Stimulated activated CD4-positive, alpha-beta T cell treated with anti-CD3 and anti-CD28 coated beads, Interleukin-15, amount 100 ng/mL, for 1 hour (primary cell): ENCODE measurements at regions not wholly inside any gene's neighbourhood (a gene's known extent, or its start where the extent isn't known, plus 50 kb on each side); places are given as distances from the start of the nearest gene placed in this dataset.
"Not testable (repeated sequence)": the region's sequence is repeated elsewhere in the genome, so short reads cannot be mapped to it uniquely, and the experiment has no call there.

ENCODE experiments used
- DNase-seq, 2 donors: peaks; one replicate each; pipeline ENCODE4 v3.0.0-alpha.2; 2020; ENCODE audit warnings: low read depth in 1 of 2, low spot score in 1 of 2

DNA sequence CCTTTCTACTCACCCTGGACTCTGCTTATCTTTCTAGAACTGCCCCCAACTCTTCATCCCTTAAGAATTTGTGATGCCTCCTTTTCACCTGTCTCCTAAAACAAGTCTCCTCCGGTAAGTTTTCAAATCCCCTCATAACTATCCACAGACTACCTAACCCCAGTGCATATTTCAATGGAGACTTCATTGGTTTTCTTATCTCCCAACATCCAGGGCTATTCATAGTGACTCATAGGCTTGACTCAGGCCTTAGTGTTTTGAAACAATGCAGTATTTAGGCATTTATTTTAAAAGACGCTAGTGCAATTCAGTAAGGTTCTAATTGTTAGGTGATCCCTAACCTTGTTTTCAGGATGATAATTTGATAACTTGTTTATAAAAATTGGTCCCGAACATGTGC lies 399.2 kb downstream of the CPS1 start:
- no peak for DNase-seq

- no peak for DNase-seq
These were observed 399.7 kb downstream of the CPS1 start for GRCh38 chr2:210956101-210956500.

GRCh38 chr2:210961249-210961648 lies 404.9 kb downstream of the CPS1 start:
- no peak for DNase-seq

GRCh38 chr2:210963386-210963785 lies 407.0 kb downstream of the CPS1 start:
- DNase-seq, result no peak

DNA sequence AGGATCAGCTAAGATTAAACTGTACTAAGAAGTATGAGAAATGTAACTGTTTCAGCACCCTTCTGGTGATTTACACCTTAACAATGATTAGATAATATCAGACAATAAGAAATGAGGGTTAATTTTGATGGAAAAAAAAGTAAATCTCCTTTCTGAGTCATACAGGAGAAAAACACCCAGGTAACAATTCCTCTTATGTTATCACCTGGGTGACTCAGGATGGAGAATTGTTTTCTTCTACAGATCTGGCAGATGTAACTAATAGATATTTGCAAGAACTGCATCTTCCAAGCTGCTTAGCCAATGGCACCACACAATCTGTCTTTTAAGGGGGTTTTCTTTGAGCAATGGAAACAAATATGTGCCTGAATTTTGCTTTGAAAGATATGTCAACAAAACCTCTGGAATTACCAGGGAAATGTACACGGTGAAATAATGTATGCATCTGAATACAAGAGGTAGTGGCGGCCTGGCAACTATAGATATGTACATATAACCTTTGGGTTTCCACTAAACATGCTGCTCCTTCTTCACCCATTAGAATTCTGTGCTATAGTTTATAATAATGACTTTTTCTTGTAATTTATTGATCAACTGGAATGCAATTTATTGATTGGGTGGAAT lies 407.9 kb downstream of the CPS1 start:
- no peak for DNase-seq

DNA sequence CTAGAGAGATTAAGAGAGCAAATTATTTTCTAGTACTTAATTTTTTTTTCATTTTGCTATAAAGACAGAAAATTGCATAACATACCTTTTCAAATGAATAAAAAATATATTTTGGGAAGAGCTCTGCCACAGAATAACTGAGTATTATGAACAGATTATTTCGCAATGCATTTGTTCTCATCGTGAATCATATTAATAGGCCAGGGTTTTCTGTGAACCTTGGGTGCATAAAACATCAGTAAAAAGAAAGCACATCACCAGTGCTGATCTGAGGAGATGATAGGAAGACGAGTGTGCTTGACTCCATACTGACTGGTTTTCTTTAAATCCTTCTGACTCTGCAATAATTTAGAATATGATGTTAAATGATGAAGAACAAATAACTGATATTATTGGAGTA lies 409.1 kb downstream of the CPS1 start:
- no peak for DNase-seq

GRCh38 chr2:210966330-210966729 lies 409.9 kb downstream of the CPS1 start:
- DNase-seq, result no peak

GRCh38 chr2:210971431-210971830 lies 415.0 kb downstream of the CPS1 start:
- DNase-seq, result no peak

GRCh38 chr2:210986806-210987205 lies 430.4 kb downstream of the CPS1 start:
- not testable (repeated sequence) for DNase-seq

DNA sequence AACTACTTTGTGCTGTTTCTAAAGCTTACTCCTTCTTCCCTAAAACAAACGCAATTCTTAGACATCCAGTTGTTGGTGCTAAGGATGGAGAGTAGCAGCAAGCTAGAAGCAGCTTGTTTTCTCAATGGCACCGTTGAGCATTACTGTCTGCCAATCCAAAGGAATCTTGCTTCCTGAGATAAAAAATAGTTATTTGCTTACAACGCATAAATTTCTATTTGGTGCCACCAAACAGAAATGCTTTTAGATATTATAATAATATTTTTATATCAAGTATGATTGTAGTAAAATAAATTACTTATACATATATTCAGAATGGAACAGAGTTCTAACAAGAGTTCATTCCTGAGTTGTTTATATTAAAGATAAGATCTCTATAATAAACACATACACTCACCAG lies 434.7 kb downstream of the CPS1 start:
- DNase-seq, result no peak

DNA sequence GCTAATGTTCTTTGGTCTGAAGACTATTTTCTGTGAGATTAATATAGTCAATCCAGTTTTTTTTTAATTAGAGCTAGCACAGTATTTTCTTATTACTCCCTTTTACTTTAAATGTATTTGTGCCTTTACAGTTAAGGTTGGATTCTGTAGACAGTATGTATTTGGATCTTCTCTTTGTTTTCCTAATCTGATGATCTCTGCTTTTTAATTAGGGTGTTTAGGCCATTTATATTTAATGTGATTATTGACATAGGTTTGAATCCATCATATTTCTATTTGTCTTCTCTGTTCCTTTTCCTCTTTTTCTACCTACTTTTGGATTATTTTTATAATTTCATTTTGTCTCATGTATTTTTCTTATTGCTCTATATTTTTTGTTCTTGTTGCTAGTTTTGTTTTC lies 437.7 kb downstream of the CPS1 start:
- no peak for DNase-seq

- no peak for DNase-seq
These were observed 441.0 kb downstream of the CPS1 start for GRCh38 chr2:210997373-210997772.

DNA sequence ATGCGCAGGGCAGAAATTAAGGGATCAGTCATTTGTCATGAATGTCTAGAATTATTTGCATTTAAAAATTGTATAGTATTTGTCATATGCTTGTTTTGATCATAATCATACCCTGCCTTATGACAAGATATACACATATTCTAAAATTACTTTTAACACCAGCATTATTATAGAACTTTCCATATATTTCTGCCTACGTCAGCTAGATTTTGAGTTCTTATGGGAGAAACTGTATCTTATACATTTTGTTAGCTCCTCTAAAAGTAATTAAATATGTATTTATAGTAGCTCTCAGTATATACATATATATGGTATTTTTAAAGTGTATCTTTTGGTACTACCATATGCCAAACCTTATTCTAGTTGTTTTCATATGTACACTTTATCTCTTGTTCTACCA lies 441.9 kb downstream of the CPS1 start:
- DNase-seq, result no peak

GRCh38 chr2:211014376-211014775 lies 458.0 kb downstream of the CPS1 start:
- no peak for DNase-seq

- no peak for DNase-seq
These were observed 458.5 kb downstream of the CPS1 start for GRCh38 chr2:211014906-211015305.

GRCh38 chr2:211025089-211025488 lies 468.7 kb downstream of the CPS1 start:
- DNase-seq, result not testable (repeated sequence)

- no peak for DNase-seq
These were observed 469.7 kb downstream of the CPS1 start for GRCh38 chr2:211026109-211026508.

GRCh38 chr2:211027976-211028375 lies 471.6 kb downstream of the CPS1 start:
- DNase-seq, result no peak

GRCh38 chr2:211033765-211034164 lies 477.4 kb downstream of the CPS1 start:
- no peak for DNase-seq

DNA sequence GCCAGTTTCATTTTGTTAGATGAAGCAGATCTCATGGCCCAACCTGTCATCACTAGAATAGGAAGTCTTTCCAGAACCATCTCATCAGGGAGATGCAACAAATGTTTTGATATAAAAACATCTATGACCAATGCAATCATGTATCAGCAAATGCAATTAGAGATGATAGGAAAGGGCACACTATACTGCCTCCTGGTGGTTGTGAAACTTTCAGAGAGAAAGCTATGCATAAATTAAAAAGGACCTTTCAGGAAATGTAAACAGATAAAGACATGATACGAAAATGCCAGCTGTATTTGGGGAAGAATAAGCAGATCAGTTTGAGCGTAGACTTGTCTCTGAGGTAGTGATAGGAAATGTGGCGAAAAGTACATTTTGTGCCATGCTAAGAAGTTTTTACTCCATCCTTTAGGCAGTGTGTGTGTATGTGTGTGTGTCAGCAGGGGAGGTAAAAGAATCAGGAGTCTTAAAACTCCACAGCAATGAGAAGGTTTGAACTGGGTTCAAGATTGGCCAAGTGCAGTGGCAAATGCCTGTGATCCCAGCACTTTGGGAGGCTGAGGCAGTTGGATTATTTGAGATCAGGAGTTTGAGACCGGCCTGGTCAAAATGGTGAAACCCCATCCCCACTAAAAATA lies 479.3 kb downstream of the CPS1 start:
- no peak for DNase-seq

- DNase-seq, result no peak
These were observed 488.6 kb downstream of the CPS1 start for GRCh38 chr2:211045025-211045424.

DNA sequence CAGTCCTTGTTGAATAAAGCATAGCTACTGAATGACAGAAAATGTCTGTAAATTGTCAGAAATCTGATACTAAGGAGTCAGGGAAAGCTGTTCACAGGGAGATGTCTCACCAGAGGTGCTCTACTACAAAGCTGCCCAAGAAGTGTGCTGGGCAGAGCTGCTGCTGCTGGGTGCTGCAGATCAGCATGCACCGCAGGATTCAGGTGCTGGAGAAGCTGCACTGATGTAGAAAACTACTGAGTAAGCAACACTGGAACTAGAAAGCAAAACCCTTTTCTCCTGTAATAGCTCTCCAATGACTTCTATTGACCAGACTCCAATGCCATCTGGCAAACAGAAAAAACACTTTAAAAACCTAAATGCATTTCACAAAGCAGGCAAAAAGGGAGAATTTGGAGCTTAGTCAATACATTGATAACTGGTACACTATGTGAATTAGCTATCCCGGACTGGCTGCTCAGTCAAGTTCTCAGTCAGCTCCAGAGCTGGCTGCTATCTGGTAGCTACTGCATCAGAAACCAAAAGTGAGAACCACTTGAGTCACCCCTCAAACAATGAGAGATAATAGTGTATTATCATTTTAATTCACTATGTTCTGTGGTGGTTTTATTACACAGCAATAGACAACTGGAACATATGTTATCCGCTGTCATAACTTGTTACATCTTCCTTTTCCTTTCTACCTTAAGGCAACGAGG lies 493.1 kb downstream of the CPS1 start:
- DNase-seq, result no peak

- no peak for DNase-seq
These were observed 499.0 kb downstream of the CPS1 start for GRCh38 chr2:211055438-211055837.
